ENCODE measurements at regions not wholly inside any gene's neighbourhood (a gene's known extent, or its start where the extent isn't known, plus 50 kb on each side); places are given as distances from the start of the nearest gene placed in this dataset.

- TF ChIP-seq ZNF70 (CRISPR knock-in tag; IDR thresholded peaks at IDR 0.05) (no peak), SNAI2 (CRISPR knock-in tag; IDR thresholded peaks at IDR 0.05) (no peak)
- ATAC-seq, result no peak
These were observed 81.2 kb downstream of the ADRA2C start for GRCh38 chr4:3847211-3847940.

- TF ChIP-seq, protein P1, sequence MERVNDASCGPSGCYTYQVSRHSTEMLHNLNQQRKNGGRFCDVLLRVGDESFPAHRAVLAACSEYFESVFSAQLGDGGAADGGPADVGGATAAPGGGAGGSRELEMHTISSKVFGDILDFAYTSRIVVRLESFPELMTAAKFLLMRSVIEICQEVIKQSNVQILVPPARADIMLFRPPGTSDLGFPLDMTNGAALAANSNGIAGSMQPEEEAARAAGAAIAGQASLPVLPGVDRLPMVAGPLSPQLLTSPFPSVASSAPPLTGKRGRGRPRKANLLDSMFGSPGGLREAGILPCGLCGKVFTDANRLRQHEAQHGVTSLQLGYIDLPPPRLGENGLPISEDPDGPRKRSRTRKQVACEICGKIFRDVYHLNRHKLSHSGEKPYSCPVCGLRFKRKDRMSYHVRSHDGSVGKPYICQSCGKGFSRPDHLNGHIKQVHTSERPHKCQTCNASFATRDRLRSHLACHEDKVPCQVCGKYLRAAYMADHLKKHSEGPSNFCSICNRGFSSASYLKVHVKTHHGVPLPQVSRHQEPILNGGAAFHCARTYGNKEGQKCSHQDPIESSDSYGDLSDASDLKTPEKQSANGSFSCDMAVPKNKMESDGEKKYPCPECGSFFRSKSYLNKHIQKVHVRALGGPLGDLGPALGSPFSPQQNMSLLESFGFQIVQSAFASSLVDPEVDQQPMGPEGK (CRISPR knock-in tag; IDR thresholded peaks at IDR 0.05; ENCODE audit: borderline replicate concordance), result no peak
- no peak for TF ChIP-seq GLIS3 (CRISPR knock-in tag; IDR thresholded peaks at IDR 0.05)
- no peak for TF ChIP-seq SNAI2 (CRISPR knock-in tag; IDR thresholded peaks at IDR 0.05)
- TF ChIP-seq ISL1 (CRISPR knock-in tag; IDR thresholded peaks at IDR 0.05), result no peak
- TF ChIP-seq ZFP30 (CRISPR knock-in tag; IDR thresholded peaks at IDR 0.05), result no peak
- no peak for TF ChIP-seq ESRRG (CRISPR knock-in tag; IDR thresholded peaks at IDR 0.05)
- TF ChIP-seq ZNF70 (CRISPR knock-in tag; IDR thresholded peaks at IDR 0.05), result no peak
- no peak for TF ChIP-seq OSR1 (CRISPR knock-in tag; IDR thresholded peaks at IDR 0.05)
- no peak for TF ChIP-seq CSDC2 (CRISPR knock-in tag; IDR thresholded peaks at IDR 0.05)
- TF ChIP-seq POU6F1 (CRISPR knock-in tag; IDR thresholded peaks at IDR 0.05; ENCODE audit: borderline replicate concordance, low read depth), result no peak
- no peak for TF ChIP-seq TCF4 (CRISPR knock-in tag; IDR thresholded peaks at IDR 0.05; ENCODE audit: borderline replicate concordance)
- no peak for TF ChIP-seq ZNF565 (CRISPR knock-in tag; conservative IDR thresholded peaks at IDR 0.05; ENCODE audit: low read depth)
- TF ChIP-seq, protein P2, sequence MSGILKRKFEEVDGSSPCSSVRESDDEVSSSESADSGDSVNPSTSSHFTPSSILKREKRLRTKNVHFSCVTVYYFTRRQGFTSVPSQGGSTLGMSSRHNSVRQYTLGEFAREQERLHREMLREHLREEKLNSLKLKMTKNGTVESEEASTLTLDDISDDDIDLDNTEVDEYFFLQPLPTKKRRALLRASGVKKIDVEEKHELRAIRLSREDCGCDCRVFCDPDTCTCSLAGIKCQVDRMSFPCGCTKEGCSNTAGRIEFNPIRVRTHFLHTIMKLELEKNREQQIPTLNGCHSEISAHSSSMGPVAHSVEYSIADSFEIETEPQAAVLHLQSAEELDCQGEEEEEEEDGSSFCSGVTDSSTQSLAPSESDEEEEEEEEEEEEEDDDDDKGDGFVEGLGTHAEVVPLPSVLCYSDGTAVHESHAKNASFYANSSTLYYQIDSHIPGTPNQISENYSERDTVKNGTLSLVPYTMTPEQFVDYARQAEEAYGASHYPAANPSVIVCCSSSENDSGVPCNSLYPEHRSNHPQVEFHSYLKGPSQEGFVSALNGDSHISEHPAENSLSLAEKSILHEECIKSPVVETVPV (CRISPR knock-in tag; IDR thresholded peaks at IDR 0.05), result no peak
- no peak for ATAC-seq
These were observed 82.1 kb downstream of the ADRA2C start for GRCh38 chr4:3848323-3848722.

GRCh38 chr4:3849140-3849539 lies 83.0 kb downstream of the ADRA2C start:
- no peak for TF ChIP-seq TCF4 (CRISPR knock-in tag; IDR thresholded peaks at IDR 0.05; ENCODE audit: borderline replicate concordance)
- ATAC-seq, result no peak

GRCh38 chr4:3850128-3850527 lies 83.9 kb downstream of the ADRA2C start:
- TF ChIP-seq SNAI2 (CRISPR knock-in tag; IDR thresholded peaks at IDR 0.05) (no peak), CREB5 (CRISPR knock-in tag; IDR thresholded peaks at IDR 0.05; ENCODE audit: low read depth) (no peak)
- TF ChIP-seq, protein P3, sequence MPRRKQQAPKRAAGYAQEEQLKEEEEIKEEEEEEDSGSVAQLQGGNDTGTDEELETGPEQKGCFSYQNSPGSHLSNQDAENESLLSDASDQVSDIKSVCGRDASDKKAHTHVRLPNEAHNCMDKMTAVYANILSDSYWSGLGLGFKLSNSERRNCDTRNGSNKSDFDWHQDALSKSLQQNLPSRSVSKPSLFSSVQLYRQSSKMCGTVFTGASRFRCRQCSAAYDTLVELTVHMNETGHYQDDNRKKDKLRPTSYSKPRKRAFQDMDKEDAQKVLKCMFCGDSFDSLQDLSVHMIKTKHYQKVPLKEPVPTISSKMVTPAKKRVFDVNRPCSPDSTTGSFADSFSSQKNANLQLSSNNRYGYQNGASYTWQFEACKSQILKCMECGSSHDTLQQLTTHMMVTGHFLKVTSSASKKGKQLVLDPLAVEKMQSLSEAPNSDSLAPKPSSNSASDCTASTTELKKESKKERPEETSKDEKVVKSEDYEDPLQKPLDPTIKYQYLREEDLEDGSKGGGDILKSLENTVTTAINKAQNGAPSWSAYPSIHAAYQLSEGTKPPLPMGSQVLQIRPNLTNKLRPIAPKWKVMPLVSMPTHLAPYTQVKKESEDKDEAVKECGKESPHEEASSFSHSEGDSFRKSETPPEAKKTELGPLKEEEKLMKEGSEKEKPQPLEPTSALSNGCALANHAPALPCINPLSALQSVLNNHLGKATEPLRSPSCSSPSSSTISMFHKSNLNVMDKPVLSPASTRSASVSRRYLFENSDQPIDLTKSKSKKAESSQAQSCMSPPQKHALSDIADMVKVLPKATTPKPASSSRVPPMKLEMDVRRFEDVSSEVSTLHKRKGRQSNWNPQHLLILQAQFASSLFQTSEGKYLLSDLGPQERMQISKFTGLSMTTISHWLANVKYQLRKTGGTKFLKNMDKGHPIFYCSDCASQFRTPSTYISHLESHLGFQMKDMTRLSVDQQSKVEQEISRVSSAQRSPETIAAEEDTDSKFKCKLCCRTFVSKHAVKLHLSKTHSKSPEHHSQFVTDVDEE (CRISPR knock-in tag; IDR thresholded peaks at IDR 0.05), result no peak
- no peak for ATAC-seq

DNA sequence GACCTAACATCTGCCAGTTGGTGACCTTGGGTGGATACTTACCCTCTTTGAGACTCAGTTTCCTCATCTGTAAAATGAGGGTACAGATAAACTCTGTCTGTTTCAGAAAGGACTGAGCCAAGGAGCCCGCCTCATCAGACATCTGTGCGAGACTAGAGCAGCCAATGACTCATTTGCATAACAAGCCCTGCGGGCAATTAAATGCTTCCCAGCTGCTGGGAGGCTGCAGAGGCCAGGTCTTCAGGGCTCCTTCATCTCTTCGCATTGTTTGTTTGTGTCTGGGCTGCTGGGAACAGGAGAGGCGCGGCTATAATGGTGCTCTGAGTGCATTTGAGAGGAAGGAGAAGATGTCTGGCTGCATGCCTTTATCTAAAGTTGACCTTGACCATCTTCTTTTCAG lies 85.0 kb downstream of the ADRA2C start:
- ATAC-seq, result no peak
- TF ChIP-seq ZNF70 (CRISPR knock-in tag; IDR thresholded peaks at IDR 0.05) (no peak), ZNF8 (CRISPR knock-in tag; IDR thresholded peaks at IDR 0.05) (no peak), ZC3H10 (CRISPR knock-in tag; IDR thresholded peaks at IDR 0.05) (no peak), CREB5 (CRISPR knock-in tag; IDR thresholded peaks at IDR 0.05; ENCODE audit: low read depth) (no peak), POU6F1 (CRISPR knock-in tag; IDR thresholded peaks at IDR 0.05; ENCODE audit: borderline replicate concordance, low read depth) (no peak), TCF4 (CRISPR knock-in tag; IDR thresholded peaks at IDR 0.05; ENCODE audit: borderline replicate concordance) (no peak), ESRRG (CRISPR knock-in tag; IDR thresholded peaks at IDR 0.05) (no peak)
- TF ChIP-seq, protein P2 (CRISPR knock-in tag; IDR thresholded peaks at IDR 0.05), result no peak
